Suprapubic skin (tissue), 4 donors: ENCODE measurements at regions not wholly inside any gene's neighbourhood (a gene's known extent, or its start where the extent isn't known, plus 50 kb on each side); places are given as distances from the start of the nearest gene placed in this dataset.

ENCODE experiments used
- DNase-seq, 2 donors: peaks; one replicate each; pipeline ENCODE4 v3.0.0-alpha.2; 2019; ENCODE audit warnings: low spot score in 2 of 2
- H3K27ac ChIP-seq: fragments of 200-600 bp; sonication (generic); one replicate; pipeline ENCODE4 v1.5.1; 2019
- H3K27me3 ChIP-seq: fragments of 200-600 bp; sonication (generic); one replicate; pipeline ENCODE4 v1.5.1; 2019
- H3K36me3 ChIP-seq: fragments of 200-600 bp; sonication (generic); one replicate; pipeline ENCODE4 v1.5.1; 2019
- H3K4me1 ChIP-seq: fragments of 200-600 bp; sonication (generic); one replicate; pipeline ENCODE4 v1.5.1; 2019
- H3K4me3 ChIP-seq: fragments of 200-600 bp; sonication (generic); one replicate; pipeline ENCODE4 v1.5.1; 2019; ENCODE audit warnings: mild to moderate bottlenecking
- H3K9me3 ChIP-seq: fragments of 200-600 bp; sonication (generic); one replicate; pipeline ENCODE4 v1.5.1; 2019
- EP300 ChIP-seq: sonication (generic); formaldehyde crosslinking; IDR thresholded peaks from one replicate; pipeline ENCODE4 v1.6.1; 2017; ENCODE audit warnings: antibody characterized with exemption
- POLR2A ChIP-seq, 2 donors: fragments of 450-650 bp; IDR thresholded peaks; one replicate each; pipeline ENCODE4 v1.6.1; 2017; ENCODE audit warnings: antibody characterized with exemption in 2 of 2, mild to moderate bottlenecking in 2 of 2, moderate library complexity in 2 of 2
- POLR2AphosphoS5 ChIP-seq, 3 donors: sonication (generic); formaldehyde crosslinking; IDR thresholded peaks; one replicate each; pipeline ENCODE4 v1.6.1; 2017; ENCODE audit warnings: antibody characterized with exemption in 3 of 3
- WGBS: methylation state at CpG from one replicate; pipeline ENCODE4 v1.1.5; 2018; 5-methylcytosine and 5-hydroxymethylcytosine counted together
- TF ChIP-seq, protein P1 (sequence below), 2 donors: fragments of 200-600 bp in 1 of 2; fragments of 450-650 bp in 1 of 2; sonication (generic) in 1 of 2; IDR thresholded peaks; one replicate each; pipeline ENCODE4 v1.5.1; 2016 to 2019; ENCODE audit warnings: antibody characterized with exemption in 2 of 2, mild to moderate bottlenecking in 1 of 2, moderate library complexity in 1 of 2

DNA sequence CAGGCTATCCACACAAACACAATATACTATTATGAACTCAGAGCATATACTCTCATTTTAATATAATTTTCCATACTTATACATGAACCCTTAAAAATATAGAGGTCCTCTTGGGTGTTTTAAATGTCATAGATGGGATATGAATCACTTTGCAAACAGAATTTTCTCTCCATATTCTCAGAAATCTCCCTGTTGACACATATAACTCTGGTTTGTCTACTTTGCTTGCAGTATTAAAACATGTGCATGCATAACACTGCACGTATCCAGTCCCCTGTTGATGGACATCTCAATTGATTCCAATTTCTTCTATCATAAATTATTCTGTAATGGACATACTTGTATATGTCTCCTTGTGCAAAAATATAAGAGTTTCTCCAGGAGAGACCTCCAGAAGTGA lies 417.5 kb upstream of the TBX3 start:
- no peaks in the 10 kb centered on the region for H3K4me1 ChIP-seq
- no peak overlapping the region for H3K4me3 ChIP-seq
- 64% methylated on average over 1 of the region's 1 CpG for WGBS
- no peaks in the 10 kb centered on the region for H3K36me3 ChIP-seq
- TF ChIP-seq POLR2A (IDR thresholded peaks at IDR 0.05): no peak
- TF ChIP-seq POLR2AphosphoS5 (IDR thresholded peaks at IDR 0.05): no peak
- TF ChIP-seq, protein P1, sequence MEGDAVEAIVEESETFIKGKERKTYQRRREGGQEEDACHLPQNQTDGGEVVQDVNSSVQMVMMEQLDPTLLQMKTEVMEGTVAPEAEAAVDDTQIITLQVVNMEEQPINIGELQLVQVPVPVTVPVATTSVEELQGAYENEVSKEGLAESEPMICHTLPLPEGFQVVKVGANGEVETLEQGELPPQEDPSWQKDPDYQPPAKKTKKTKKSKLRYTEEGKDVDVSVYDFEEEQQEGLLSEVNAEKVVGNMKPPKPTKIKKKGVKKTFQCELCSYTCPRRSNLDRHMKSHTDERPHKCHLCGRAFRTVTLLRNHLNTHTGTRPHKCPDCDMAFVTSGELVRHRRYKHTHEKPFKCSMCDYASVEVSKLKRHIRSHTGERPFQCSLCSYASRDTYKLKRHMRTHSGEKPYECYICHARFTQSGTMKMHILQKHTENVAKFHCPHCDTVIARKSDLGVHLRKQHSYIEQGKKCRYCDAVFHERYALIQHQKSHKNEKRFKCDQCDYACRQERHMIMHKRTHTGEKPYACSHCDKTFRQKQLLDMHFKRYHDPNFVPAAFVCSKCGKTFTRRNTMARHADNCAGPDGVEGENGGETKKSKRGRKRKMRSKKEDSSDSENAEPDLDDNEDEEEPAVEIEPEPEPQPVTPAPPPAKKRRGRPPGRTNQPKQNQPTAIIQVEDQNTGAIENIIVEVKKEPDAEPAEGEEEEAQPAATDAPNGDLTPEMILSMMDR (IDR thresholded peaks at IDR 0.05): no peak
- TF ChIP-seq EP300: no peak
- no peak overlapping the region for H3K27ac ChIP-seq
- no peak for DNase-seq
- no peaks in the 10 kb centered on the region for H3K27me3 ChIP-seq
- H3K9me3 ChIP-seq: no peaks in the 10 kb centered on the region

DNA sequence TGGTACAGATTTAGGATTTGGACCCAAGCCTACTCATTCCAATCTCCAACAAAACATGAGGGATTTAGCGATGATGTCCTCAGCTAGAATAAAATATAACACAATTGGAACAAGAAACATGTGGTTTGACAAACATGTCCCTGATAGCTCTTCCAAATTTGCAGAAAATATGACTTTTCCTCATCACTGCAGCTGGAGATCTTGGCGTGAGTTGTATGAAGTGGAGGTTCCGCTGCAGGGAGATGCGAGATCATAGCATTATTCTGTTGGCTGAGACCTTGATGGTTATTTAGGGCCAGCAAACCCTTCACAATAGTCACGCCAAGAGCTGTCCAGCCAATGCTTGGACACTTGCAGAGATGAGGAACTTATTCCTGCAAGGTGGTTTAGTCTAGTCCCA lies 413.4 kb upstream of the TBX3 start:
- TF ChIP-seq POLR2AphosphoS5 (IDR thresholded peaks at IDR 0.05) (no peak), POLR2A (IDR thresholded peaks at IDR 0.05) (no peak), EP300 (no peak)
- TF ChIP-seq, protein P1 (IDR thresholded peaks at IDR 0.05): no peak
- Histone ChIP-seq H3K36me3 (no peaks in the 10 kb centered on the region), H3K27ac (no peak overlapping the region), H3K9me3 (no peaks in the 10 kb centered on the region), H3K4me1 (no peaks in the 10 kb centered on the region), H3K27me3 (no peaks in the 10 kb centered on the region), H3K4me3 (no peak overlapping the region)
- DNase-seq: no peak
- 60% methylated on average over 5 of the region's 5 CpGs for WGBS

DNA sequence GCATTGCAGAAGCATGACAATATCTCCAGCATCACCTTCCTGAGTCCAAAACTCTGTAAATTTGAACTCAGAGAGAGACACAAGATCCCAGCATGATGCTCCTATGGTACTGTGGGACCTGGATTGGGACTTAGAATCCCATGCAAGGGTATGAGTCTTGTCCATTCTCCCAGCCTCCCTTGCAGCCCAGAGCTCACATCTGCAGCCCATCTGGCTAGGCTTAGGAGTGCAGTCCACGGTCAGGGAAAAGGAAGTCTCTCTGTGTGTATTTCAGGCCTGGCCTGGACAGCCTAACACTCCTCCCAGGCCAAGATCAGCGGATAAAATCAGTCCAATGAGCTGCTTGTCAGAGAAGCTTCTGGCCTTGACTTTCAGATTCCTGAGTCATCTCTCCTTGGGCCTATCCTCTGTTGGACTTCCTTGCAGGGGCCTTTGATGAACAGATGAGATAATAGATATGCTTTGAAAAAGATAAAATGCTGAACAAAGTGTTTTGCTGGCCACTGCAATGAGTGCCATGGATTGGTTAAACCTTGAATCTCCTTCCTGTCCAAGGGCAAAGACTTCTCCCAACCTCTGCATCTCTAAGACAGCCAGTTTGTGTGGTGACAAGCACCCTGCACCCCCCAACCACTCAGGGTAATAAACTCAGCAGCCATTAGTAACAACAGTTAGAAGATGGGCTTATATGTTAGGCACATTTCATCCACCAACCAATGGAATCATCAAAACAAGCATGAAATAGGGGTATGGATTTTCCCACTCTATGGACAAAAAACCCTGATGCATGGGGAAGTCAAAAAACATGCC lies 412.8 kb upstream of the TBX3 start:
- DNase-seq: no peak
- Histone ChIP-seq H3K9me3 (no peaks in the 10 kb centered on the region), H3K4me1 (no peaks in the 10 kb centered on the region), H3K4me3 (no peak overlapping the region), H3K36me3 (no peaks in the 10 kb centered on the region), H3K27me3 (no peaks in the 10 kb centered on the region), H3K27ac (no peak overlapping the region)
- WGBS: 77% methylated on average over 2 of the region's 2 CpGs
- TF ChIP-seq, protein P1 (IDR thresholded peaks at IDR 0.05): no peak
- no peak for TF ChIP-seq POLR2AphosphoS5 (IDR thresholded peaks at IDR 0.05)

DNA sequence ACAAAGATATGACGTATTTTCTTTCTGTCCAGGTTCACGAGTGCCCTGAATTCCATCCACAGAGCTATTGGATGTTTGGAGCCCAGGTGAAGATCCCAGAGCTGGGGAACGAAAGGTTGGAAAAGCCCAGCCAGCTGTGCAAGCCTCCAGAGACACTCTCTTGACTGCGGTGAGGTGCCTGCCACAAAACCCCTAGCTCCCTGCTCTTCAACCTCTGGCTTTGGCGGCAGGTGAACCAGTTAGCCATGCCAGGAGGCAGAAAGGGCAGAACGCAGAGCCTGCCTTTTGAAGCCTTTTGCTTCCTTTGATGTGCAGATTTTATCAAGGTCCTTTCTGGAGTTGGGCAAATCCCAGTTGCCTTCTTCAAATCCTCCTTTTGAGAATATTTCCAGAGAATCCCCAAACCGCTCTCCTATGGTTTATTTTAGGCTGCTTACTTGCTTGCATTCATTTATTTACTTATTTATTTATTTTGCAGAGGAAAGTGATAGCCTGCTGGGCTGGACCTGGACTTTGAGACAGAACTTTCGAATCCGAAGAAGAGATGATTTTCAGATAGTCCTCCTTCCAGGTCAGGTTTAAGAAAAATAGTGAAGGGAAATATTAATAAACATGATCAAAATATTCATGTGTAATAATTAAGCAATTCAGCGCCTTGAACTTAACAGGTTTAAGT lies 411.2 kb upstream of the TBX3 start:
- TF ChIP-seq EP300: no peak
- no peak for TF ChIP-seq POLR2A (IDR thresholded peaks at IDR 0.05)
- TF ChIP-seq, protein P1 (IDR thresholded peaks at IDR 0.05): no peak
- no peak for TF ChIP-seq POLR2AphosphoS5 (IDR thresholded peaks at IDR 0.05)
- H3K36me3 ChIP-seq: no peaks in the 10 kb centered on the region
- H3K4me1 ChIP-seq: no peaks in the 10 kb centered on the region
- no peak overlapping the region for H3K4me3 ChIP-seq
- no peaks in the 10 kb centered on the region for H3K9me3 ChIP-seq
- no peaks in the 10 kb centered on the region for H3K27me3 ChIP-seq
- 84% methylated on average over 10 of the region's 10 CpGs for WGBS
- no peak for DNase-seq
- H3K27ac ChIP-seq: no peak overlapping the region

DNA sequence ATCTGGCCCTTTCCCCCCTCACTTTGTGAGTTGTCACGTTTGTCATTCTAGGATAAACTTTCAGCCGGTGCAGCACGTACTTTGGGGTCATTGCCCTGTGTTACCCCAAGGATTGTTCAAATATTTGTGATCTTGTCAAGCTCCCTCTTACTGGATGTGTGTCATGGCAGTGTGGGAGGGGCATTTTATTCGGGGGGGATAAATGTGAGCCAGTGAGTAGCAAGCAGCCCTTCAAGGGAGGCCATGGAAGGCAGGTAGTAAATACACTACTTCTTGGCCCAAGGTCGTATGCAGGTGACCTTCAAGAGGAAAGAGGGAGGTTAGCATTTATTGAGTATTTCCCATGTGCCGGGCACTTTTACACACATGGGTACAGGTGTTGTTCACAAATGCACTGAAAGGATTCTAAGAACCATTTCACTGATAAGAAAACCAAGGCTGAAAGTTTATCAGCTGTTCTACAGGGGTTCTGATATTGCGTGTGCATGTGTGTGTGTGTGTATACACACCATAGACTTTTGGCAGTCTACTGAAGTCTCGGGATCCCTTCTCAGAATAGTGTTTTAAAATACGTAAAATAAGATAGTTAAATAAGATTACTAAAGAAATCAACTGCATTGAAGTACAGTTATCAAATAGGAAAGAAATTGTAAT lies 410.3 kb upstream of the TBX3 start:
- Histone ChIP-seq H3K4me3 (no peak overlapping the region), H3K27me3 (no peaks in the 10 kb centered on the region), H3K27ac (no peak overlapping the region), H3K36me3 (no peaks in the 10 kb centered on the region), H3K9me3 (no peaks in the 10 kb centered on the region), H3K4me1 (no peaks in the 10 kb centered on the region)
- WGBS: 76% methylated on average over 9 of the region's 9 CpGs
- no peak for DNase-seq
- TF ChIP-seq POLR2A (IDR thresholded peaks at IDR 0.05) (no peak), POLR2AphosphoS5 (IDR thresholded peaks at IDR 0.05) (no peak)
- TF ChIP-seq, protein P1 (IDR thresholded peaks at IDR 0.05): no peak
